ENCODE measurements at regions not wholly inside any gene's neighbourhood (a gene's known extent, or its start where the extent isn't known, plus 50 kb on each side); places are given as distances from the start of the nearest gene placed in this dataset.
A peak's percentile ranks its signal among the peaks of the same experiment; 100 is the strongest.

DNA sequence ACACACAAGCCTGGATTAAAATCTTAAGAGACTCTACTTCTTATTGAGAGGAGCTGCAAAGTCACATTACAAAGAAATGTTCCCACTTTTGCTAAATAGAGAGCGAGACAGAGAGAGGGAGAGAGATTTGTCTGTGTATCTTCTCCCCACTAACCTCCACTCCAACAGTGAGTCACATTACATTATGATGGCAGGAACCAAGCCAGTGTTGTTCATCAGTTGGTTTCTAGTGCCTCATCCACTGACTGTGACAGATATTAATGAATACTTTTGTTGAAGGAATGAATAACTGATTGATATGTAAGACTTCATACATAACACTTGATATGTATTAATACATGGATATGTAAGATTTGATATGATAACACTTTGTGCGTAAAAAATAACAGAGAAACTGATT, 258.2 kb upstream of the SORCS1 start:
- H3K4me3 Mint-ChIP-seq: no peak overlapping the region
- no peak overlapping the region for H3K27ac Mint-ChIP-seq
- no peak for DNase-seq
- no peaks in the 10 kb centered on the region for H3K27me3 Mint-ChIP-seq
- H3K4me1 Mint-ChIP-seq: no peaks in the 10 kb centered on the region
- intact Hi-C loops (cut with micrococcal nuclease): no loop called here
- H3K9me3 Mint-ChIP-seq: peaks cover 0 to 19% (median 10%) of the 10 kb centered on the region in 8 donors
- Histone ChIP-seq H3K36me3 (ENCODE audit: insufficient read depth, low read length) (no peaks in the 10 kb centered on the region), H3K9me3 (ENCODE audit: control insufficient read depth in 1 of 2, low read length in 2 of 2) (no peaks in the 10 kb centered on the region), H3K4me3 (ENCODE audit: low read length in 2 of 2) (no peak overlapping the region), H3K27ac (ENCODE audit: low read depth, low read length) (no peak overlapping the region), H3K4me1 (ENCODE audit: insufficient read depth, low read length) (no peaks in the 10 kb centered on the region), H3K27me3 (ENCODE audit: insufficient read depth, low read length) (no peaks in the 10 kb centered on the region)
- ChIA-PET POLR2A (ENCODE audit: partially characterized antibody) (no interaction called here), CTCF (ENCODE audit: partially characterized antibody) (no interaction called here)
- no peaks in the 10 kb centered on the region for H3K36me3 Mint-ChIP-seq

DNA sequence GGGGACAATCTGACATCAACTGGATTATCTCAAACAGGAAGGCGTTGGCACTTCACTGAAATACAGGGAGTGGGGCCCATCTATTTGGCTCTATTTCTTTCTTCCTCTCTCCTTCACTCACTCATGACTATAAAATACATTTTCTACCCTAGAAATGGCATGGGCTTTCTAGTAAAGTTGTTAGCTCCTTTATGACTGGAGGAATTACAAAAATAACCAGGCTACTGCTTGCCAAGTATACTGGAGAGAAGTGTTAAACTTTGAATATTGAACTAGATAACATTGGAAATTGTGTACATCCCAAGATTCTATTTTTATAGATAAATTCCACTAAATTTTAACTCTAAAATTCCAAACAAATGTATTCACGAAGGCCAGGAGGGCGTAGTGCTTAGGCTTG, 255.7 kb upstream of the SORCS1 start:
- Histone ChIP-seq H3K36me3 (ENCODE audit: insufficient read depth, low read length) (no peaks in the 10 kb centered on the region), H3K27ac (ENCODE audit: low read depth, low read length) (no peak overlapping the region), H3K9me3 (ENCODE audit: control insufficient read depth in 1 of 2, low read length in 2 of 2) (no peaks in the 10 kb centered on the region), H3K4me1 (ENCODE audit: insufficient read depth, low read length) (no peaks in the 10 kb centered on the region), H3K27me3 (ENCODE audit: insufficient read depth, low read length) (no peaks in the 10 kb centered on the region), H3K4me3 (ENCODE audit: low read length in 2 of 2) (no peak overlapping the region)
- intact Hi-C loops (cut with micrococcal nuclease): no loop called here
- Mint-ChIP-seq H3K4me3 (no peak overlapping the region), H3K4me1 (no peaks in the 10 kb centered on the region), H3K27ac (no peak overlapping the region), H3K36me3 (no peaks in the 10 kb centered on the region), H3K27me3 (no peaks in the 10 kb centered on the region), H3K9me3 (peaks cover 3 to 19% (median 5%) of the 10 kb centered on the region in 8 donors)
- ChIA-PET POLR2A (ENCODE audit: partially characterized antibody) (no interaction called here), CTCF (ENCODE audit: partially characterized antibody) (no interaction called here)
- no peak for DNase-seq

DNA sequence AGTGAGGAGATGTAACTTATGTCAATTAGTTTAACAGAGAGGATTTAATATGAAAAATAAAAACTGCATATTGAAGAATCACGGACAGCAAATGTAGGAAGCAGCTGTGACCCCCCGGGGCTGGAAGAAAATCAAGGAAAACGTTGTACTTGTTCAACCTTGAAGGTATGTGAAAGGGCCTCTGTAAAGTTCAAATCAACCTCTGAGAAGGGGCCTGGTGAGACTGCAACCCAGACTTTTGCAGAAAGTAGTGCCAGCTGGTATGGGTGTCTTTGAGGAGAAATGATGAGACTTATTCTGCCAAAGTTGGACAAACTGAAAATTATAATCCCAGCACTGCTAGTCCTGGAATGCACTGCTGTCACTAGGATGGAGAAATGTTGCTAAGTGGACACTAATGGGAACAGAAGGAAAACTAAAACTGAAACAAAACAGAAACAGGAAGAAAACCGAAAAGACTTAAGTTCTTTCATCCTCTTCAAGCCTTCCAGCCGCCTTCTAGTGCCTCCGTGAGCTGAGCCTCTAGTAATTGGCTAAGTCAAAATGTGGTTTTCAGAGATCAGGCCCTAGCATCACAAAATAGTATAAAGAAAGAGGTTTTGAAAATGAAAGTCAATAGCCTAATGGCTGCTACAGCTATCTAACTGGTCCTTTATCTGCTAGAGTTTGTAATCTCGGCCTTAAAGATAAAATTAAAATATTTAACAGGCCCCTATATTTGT, 253.7 kb upstream of the SORCS1 start:
- H3K27me3 Mint-ChIP-seq: no peaks in the 10 kb centered on the region
- no peaks in the 10 kb centered on the region for H3K4me1 Mint-ChIP-seq
- Histone ChIP-seq H3K4me1 (ENCODE audit: insufficient read depth, low read length) (no peaks in the 10 kb centered on the region), H3K27ac (ENCODE audit: low read depth, low read length) (no peak overlapping the region), H3K36me3 (ENCODE audit: insufficient read depth, low read length) (no peaks in the 10 kb centered on the region), H3K27me3 (ENCODE audit: insufficient read depth, low read length) (no peaks in the 10 kb centered on the region), H3K4me3 (ENCODE audit: low read length in 2 of 2) (no peak overlapping the region), H3K9me3 (ENCODE audit: control insufficient read depth in 1 of 2, low read length in 2 of 2) (no peaks in the 10 kb centered on the region)
- ChIA-PET CTCF (ENCODE audit: partially characterized antibody) (no interaction called here), POLR2A (ENCODE audit: partially characterized antibody) (no interaction called here)
- no peak overlapping the region for H3K27ac Mint-ChIP-seq
- intact Hi-C loops (cut with micrococcal nuclease): no loop called here
- peaks cover 4 to 19% (median 12%) of the 10 kb centered on the region in 8 donors for H3K9me3 Mint-ChIP-seq
- DNase-seq: no peak
- peak overlapping the region in 1 of 8 donors; percentile 13 for H3K4me3 Mint-ChIP-seq
- H3K36me3 Mint-ChIP-seq: no peaks in the 10 kb centered on the region

DNA sequence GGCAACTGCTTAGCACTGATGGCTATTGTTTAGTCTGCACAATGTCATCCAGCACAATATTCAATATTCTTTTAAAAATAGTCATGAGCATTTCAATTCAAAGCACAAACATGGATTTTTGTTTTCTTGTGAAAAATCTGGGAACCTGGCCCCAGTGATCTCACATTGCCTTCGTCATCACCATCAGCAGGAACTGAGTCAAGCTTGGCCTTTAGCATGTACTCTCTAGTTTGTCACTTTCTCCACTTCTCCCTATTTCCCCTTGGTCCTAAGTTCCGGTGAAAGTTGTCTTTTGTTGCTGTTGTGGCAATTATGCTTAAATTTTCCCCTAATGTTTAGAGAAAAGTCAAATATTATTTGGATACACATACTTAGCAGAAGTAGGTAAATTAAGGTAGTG, 252.9 kb upstream of the SORCS1 start:
- no peak overlapping the region for H3K4me3 ChIP-seq (ENCODE audit: low read length in 2 of 2)
- no peaks in the 10 kb centered on the region for H3K27me3 Mint-ChIP-seq
- no peaks in the 10 kb centered on the region for H3K36me3 ChIP-seq (ENCODE audit: insufficient read depth, low read length)
- no peak overlapping the region for H3K27ac Mint-ChIP-seq
- no peak overlapping the region for H3K27ac ChIP-seq (ENCODE audit: low read depth, low read length)
- no peak for DNase-seq
- H3K9me3 ChIP-seq (ENCODE audit: control insufficient read depth in 1 of 2, low read length in 2 of 2): no peaks in the 10 kb centered on the region
- intact Hi-C loops (cut with micrococcal nuclease): no loop called here
- no peaks in the 10 kb centered on the region for H3K4me1 Mint-ChIP-seq
- no peaks in the 10 kb centered on the region for H3K4me1 ChIP-seq (ENCODE audit: insufficient read depth, low read length)
- ChIA-PET CTCF (ENCODE audit: partially characterized antibody) (no interaction called here), POLR2A (ENCODE audit: partially characterized antibody) (no interaction called here)
- peaks cover 4 to 20% (median 13%) of the 10 kb centered on the region in 8 donors for H3K9me3 Mint-ChIP-seq
- H3K4me3 Mint-ChIP-seq: no peak overlapping the region
- no peaks in the 10 kb centered on the region for H3K27me3 ChIP-seq (ENCODE audit: insufficient read depth, low read length)
- H3K36me3 Mint-ChIP-seq: no peaks in the 10 kb centered on the region

DNA sequence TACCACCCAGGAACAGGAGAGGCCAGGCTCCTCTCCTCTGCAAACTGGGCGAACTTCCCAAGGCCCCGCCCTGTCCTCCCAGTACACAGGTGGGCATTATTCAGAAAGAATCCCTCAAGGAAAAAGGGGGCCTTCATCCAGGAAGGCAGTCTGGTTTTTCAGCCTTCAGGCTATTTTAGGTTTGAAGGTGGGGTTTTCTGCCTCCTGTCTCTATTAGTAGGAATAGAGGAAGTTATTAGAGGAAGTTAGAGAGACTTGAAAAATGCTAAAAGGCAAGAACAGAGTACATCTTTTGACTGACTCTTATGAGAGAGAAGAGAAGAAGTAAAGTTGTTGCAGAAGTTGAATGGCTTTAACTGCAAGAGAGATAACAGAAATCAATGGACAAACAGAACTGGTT, 250.9 kb upstream of the SORCS1 start:
- DNase-seq: no peak
- Histone ChIP-seq H3K27ac (ENCODE audit: low read depth, low read length) (no peak overlapping the region), H3K9me3 (ENCODE audit: control insufficient read depth in 1 of 2, low read length in 2 of 2) (no peaks in the 10 kb centered on the region), H3K4me3 (ENCODE audit: low read length in 2 of 2) (no peak overlapping the region), H3K27me3 (ENCODE audit: insufficient read depth, low read length) (no peaks in the 10 kb centered on the region), H3K4me1 (ENCODE audit: insufficient read depth, low read length) (no peaks in the 10 kb centered on the region), H3K36me3 (ENCODE audit: insufficient read depth, low read length) (no peaks in the 10 kb centered on the region)
- no peaks in the 10 kb centered on the region for H3K36me3 Mint-ChIP-seq
- CTCF ChIA-PET (ENCODE audit: partially characterized antibody): no interaction called here
- peaks cover 6 to 19% (median 14%) of the 10 kb centered on the region in 8 donors for H3K9me3 Mint-ChIP-seq
- no peaks in the 10 kb centered on the region for H3K27me3 Mint-ChIP-seq
- POLR2A ChIA-PET (ENCODE audit: partially characterized antibody): no interaction called here
- no peak overlapping the region for H3K27ac Mint-ChIP-seq
- intact Hi-C loops (cut with micrococcal nuclease): no loop called here
- H3K4me3 Mint-ChIP-seq: no peak overlapping the region
- H3K4me1 Mint-ChIP-seq: no peaks in the 10 kb centered on the region

GRCh38 chr10:107413971-107414370, 249.5 kb upstream of the SORCS1 start:
- H3K27ac ChIP-seq (ENCODE audit: low read depth, low read length): no peak overlapping the region
- Mint-ChIP-seq H3K4me3 (no peak overlapping the region), H3K4me1 (no peaks in the 10 kb centered on the region), H3K36me3 (no peaks in the 10 kb centered on the region), H3K9me3 (peaks cover 6 to 20% (median 17%) of the 10 kb centered on the region in 8 donors), H3K27ac (no peak overlapping the region), H3K27me3 (no peaks in the 10 kb centered on the region)
- DNase-seq: no peak
- H3K4me3 ChIP-seq (ENCODE audit: low read length in 2 of 2): no peak overlapping the region
- POLR2A ChIA-PET (ENCODE audit: partially characterized antibody): no interaction called here
- intact Hi-C loops (cut with micrococcal nuclease): no loop called here
- H3K36me3 ChIP-seq (ENCODE audit: insufficient read depth, low read length): no peaks in the 10 kb centered on the region
- CTCF ChIA-PET (ENCODE audit: partially characterized antibody): no interaction called here
- H3K4me1 ChIP-seq (ENCODE audit: insufficient read depth, low read length): no peaks in the 10 kb centered on the region
- H3K27me3 ChIP-seq (ENCODE audit: insufficient read depth, low read length): no peaks in the 10 kb centered on the region
- no peaks in the 10 kb centered on the region for H3K9me3 ChIP-seq (ENCODE audit: control insufficient read depth in 1 of 2, low read length in 2 of 2)

- H3K9me3 Mint-ChIP-seq: peaks cover 4 to 17% (median 9%) of the 10 kb centered on the region in 8 donors
- ChIA-PET CTCF (ENCODE audit: partially characterized antibody) (no interaction called here), POLR2A (ENCODE audit: partially characterized antibody) (no interaction called here)
- H3K36me3 ChIP-seq (ENCODE audit: insufficient read depth, low read length): no peaks in the 10 kb centered on the region
- H3K4me1 Mint-ChIP-seq: no peaks in the 10 kb centered on the region
- H3K4me3 ChIP-seq (ENCODE audit: low read length in 2 of 2): no peak overlapping the region
- H3K4me3 Mint-ChIP-seq: no peak overlapping the region
- H3K27me3 ChIP-seq (ENCODE audit: insufficient read depth, low read length): no peaks in the 10 kb centered on the region
- H3K9me3 ChIP-seq (ENCODE audit: control insufficient read depth in 1 of 2, low read length in 2 of 2): no peaks in the 10 kb centered on the region
- H3K36me3 Mint-ChIP-seq: no peaks in the 10 kb centered on the region
- H3K27ac ChIP-seq (ENCODE audit: low read depth, low read length): no peak overlapping the region
- no peak for DNase-seq
- no peak overlapping the region for H3K27ac Mint-ChIP-seq
- intact Hi-C loops (cut with micrococcal nuclease): no loop called here
- H3K4me1 ChIP-seq (ENCODE audit: insufficient read depth, low read length): no peaks in the 10 kb centered on the region
- H3K27me3 Mint-ChIP-seq: no peaks in the 10 kb centered on the region
These were observed 245.0 kb upstream of the SORCS1 start for GRCh38 chr10:107409522-107409921.

- Mint-ChIP-seq H3K9me3 (peaks cover 0 to 16% (median 12%) of the 10 kb centered on the region in 8 donors), H3K4me3 (no peak overlapping the region), H3K4me1 (no peaks in the 10 kb centered on the region), H3K36me3 (no peaks in the 10 kb centered on the region), H3K27ac (no peak overlapping the region), H3K27me3 (no peaks in the 10 kb centered on the region)
- H3K27me3 ChIP-seq (ENCODE audit: insufficient read depth, low read length): no peaks in the 10 kb centered on the region
- CTCF ChIA-PET (ENCODE audit: partially characterized antibody): no interaction called here
- peaks cover 0 to 4% of the 10 kb centered on the region in 2 donors for H3K9me3 ChIP-seq (ENCODE audit: control insufficient read depth in 1 of 2, low read length in 2 of 2)
- intact Hi-C loops (cut with micrococcal nuclease): no loop called here
- no peaks in the 10 kb centered on the region for H3K36me3 ChIP-seq (ENCODE audit: insufficient read depth, low read length)
- H3K4me1 ChIP-seq (ENCODE audit: insufficient read depth, low read length): no peaks in the 10 kb centered on the region
- no peak overlapping the region for H3K4me3 ChIP-seq (ENCODE audit: low read length in 2 of 2)
- no peak overlapping the region for H3K27ac ChIP-seq (ENCODE audit: low read depth, low read length)
- no peak for DNase-seq
- POLR2A ChIA-PET (ENCODE audit: partially characterized antibody): no interaction called here
These were observed 233.6 kb upstream of the SORCS1 start for GRCh38 chr10:107398115-107398514.
